ENCODE measurements at regions not wholly inside any gene's neighbourhood (a gene's known extent, or its start where the extent isn't known, plus 50 kb on each side); places are given as distances from the start of the nearest gene placed in this dataset.

- no peak for DNase-seq (ENCODE audit: low read depth in 4 of 4, low spot score in 1 of 4)
Measured at GRCh38 chr12:116401565-116401964, 124.1 kb upstream of the MED13L start.

- no peak for DNase-seq (ENCODE audit: low read depth in 4 of 4, low spot score in 1 of 4)
Measured at GRCh38 chr12:116402163-116402939, 124.9 kb upstream of the MED13L start.

GRCh38 chr12:116403546-116403945 lies 126.1 kb upstream of the MED13L start:
- DNase-seq (ENCODE audit: low read depth in 4 of 4, low spot score in 1 of 4), result no peak

- no peak for DNase-seq (ENCODE audit: low read depth in 4 of 4, low spot score in 1 of 4)
Measured at GRCh38 chr12:116404247-116404646, 126.8 kb upstream of the MED13L start.

GRCh38 chr12:116404913-116405611 lies 127.6 kb upstream of the MED13L start:
- DNase-seq (ENCODE audit: low read depth in 4 of 4, low spot score in 1 of 4), result no peak

- DNase-seq (ENCODE audit: low read depth in 4 of 4, low spot score in 1 of 4), result no peak
Measured at GRCh38 chr12:116406529-116406928, 129.0 kb upstream of the MED13L start.

- DNase-seq (ENCODE audit: low read depth in 4 of 4, low spot score in 1 of 4), result no peak
Measured at GRCh38 chr12:116408489-116409250, 131.2 kb upstream of the MED13L start.

- no peak for DNase-seq (ENCODE audit: low read depth in 4 of 4, low spot score in 1 of 4)
Measured at GRCh38 chr12:116411977-116412376, 134.5 kb upstream of the MED13L start.

- DNase-seq (ENCODE audit: low read depth in 4 of 4, low spot score in 1 of 4), result no peak
Measured at GRCh38 chr12:116414891-116415290, 137.4 kb upstream of the MED13L start.

- DNase-seq (ENCODE audit: low read depth in 4 of 4, low spot score in 1 of 4), result no peak
Measured at GRCh38 chr12:116415408-116416108, 138.1 kb upstream of the MED13L start.

- no peak for DNase-seq (ENCODE audit: low read depth in 4 of 4, low spot score in 1 of 4)
Measured at GRCh38 chr12:116416166-116416565, 138.7 kb upstream of the MED13L start.

- DNase-seq (ENCODE audit: low read depth in 4 of 4, low spot score in 1 of 4), result no peak
Measured at GRCh38 chr12:116418551-116418950, 140.6 kb upstream of the MAP1LC3B2 start.

- no peak for DNase-seq (ENCODE audit: low read depth in 4 of 4, low spot score in 1 of 4)
Measured at GRCh38 chr12:116420227-116420880, 138.8 kb upstream of the MAP1LC3B2 start.

- no peak for DNase-seq (ENCODE audit: low read depth in 4 of 4, low spot score in 1 of 4)
Measured at GRCh38 chr12:116421785-116422538, 137.2 kb upstream of the MAP1LC3B2 start.

GRCh38 chr12:116423094-116423493 lies 136.1 kb upstream of the MAP1LC3B2 start:
- DNase-seq (ENCODE audit: low read depth in 4 of 4, low spot score in 1 of 4), result no peak

GRCh38 chr12:116425256-116426193 lies 133.7 kb upstream of the MAP1LC3B2 start:
- no peak for DNase-seq (ENCODE audit: low read depth in 4 of 4, low spot score in 1 of 4)

GRCh38 chr12:116426391-116427136 lies 132.6 kb upstream of the MAP1LC3B2 start:
- DNase-seq (ENCODE audit: low read depth in 4 of 4, low spot score in 1 of 4), result no peak

All from stimulated activated CD4-positive, alpha-beta T cell treated with anti-CD3 and anti-CD28 coated beads, Interleukin-1b, Interleukin-23, amount 100 ng/mL, for 24 hours (primary cell).